Liver (tissue), 8 donors: ENCODE measurements at regions not wholly inside any gene's neighbourhood (a gene's known extent, or its start where the extent isn't known, plus 50 kb on each side); places are given as distances from the start of the nearest gene placed in this dataset.
"Not testable (repeated sequence)": the region's sequence is repeated elsewhere in the genome, so short reads cannot be mapped to it uniquely, and the experiment has no call there.

Source experiments
- DNase-seq: peaks from one replicate; pipeline ENCODE4 v3.0.0-alpha.2; 2017; ENCODE audit warnings: low spot score
- H3K27ac ChIP-seq, 2 donors: one replicate each; pipeline ENCODE4 v1.7.0; 2013; ENCODE audit warnings: inconsistent platforms in 2 of 2, low read length in 2 of 2, control low read depth in 1 of 2, low read depth in 1 of 2, mild to moderate bottlenecking in 1 of 2
- H3K27me3 ChIP-seq, 4 donors: one replicate each; pipeline versions ENCODE4 v1.6.1 to v1.7.0; 2013; ENCODE audit warnings: low read length in 3 of 4, inconsistent platforms in 1 of 4, mild to moderate bottlenecking in 1 of 4, moderate library complexity in 1 of 4; ENCODE audit not compliant: control insufficient read depth in 4 of 4, insufficient read depth in 4 of 4
- H3K36me3 ChIP-seq, 4 donors: one replicate each; pipeline versions ENCODE4 v1.6.1 to v1.7.0; 2013; ENCODE audit warnings: low read length in 3 of 4, mild to moderate bottlenecking in 3 of 4, low read depth in 1 of 4, moderate library complexity in 1 of 4; ENCODE audit not compliant: control insufficient read depth in 4 of 4, insufficient read depth in 3 of 4
- H3K4me1 ChIP-seq, 4 donors: one replicate each; pipeline versions ENCODE4 v1.6.1 to v1.7.0; 2013; ENCODE audit warnings: low read length in 3 of 4, mild to moderate bottlenecking in 3 of 4, moderate library complexity in 1 of 4; ENCODE audit not compliant: control insufficient read depth in 4 of 4, insufficient read depth in 4 of 4
- H3K4me3 ChIP-seq, 3 donors: one replicate each; pipeline versions ENCODE4 v1.6.1 to v1.7.0; 2013; ENCODE audit warnings: low read length in 3 of 3, control low read depth in 1 of 3, low read depth in 1 of 3, mild to moderate bottlenecking in 1 of 3
- H3K9ac ChIP-seq, 2 donors: one replicate each; pipeline ENCODE4 v1.7.0; 2013; ENCODE audit warnings: low read length in 2 of 2, mild to moderate bottlenecking in 2 of 2, moderate library complexity in 2 of 2, control low read depth in 1 of 2, low read depth in 1 of 2
- H3K9me3 ChIP-seq, 4 donors: one replicate each; pipeline versions ENCODE4 v1.6.1 to v1.7.0; 2013; ENCODE audit warnings: low read length in 3 of 4; ENCODE audit not compliant: control insufficient read depth in 4 of 4
- EGR1 ChIP-seq, 2 donors: IDR thresholded peaks; 2 replicates each; pipeline ENCODE4 v1.6.1; 2016 to 2018; ENCODE audit warnings: antibody characterized with exemption in 2 of 2, low read depth in 2 of 2
- FOXA1 ChIP-seq: IDR thresholded peaks from 2 replicates; pipeline ENCODE4 v1.6.1; 2016; ENCODE audit warnings: antibody characterized with exemption
- FOXA2 ChIP-seq: IDR thresholded peaks from 2 replicates; pipeline ENCODE4 v1.6.1; 2016; ENCODE audit warnings: antibody characterized with exemption
- GABPA ChIP-seq, 2 donors: IDR thresholded peaks in 1 of 2; conservative IDR thresholded peaks in 1 of 2; 2 replicates each; pipeline ENCODE4 v1.6.1; 2016; ENCODE audit warnings: antibody characterized with exemption in 2 of 2, mild to moderate bottlenecking in 1 of 2, moderate library complexity in 1 of 2
- HNF4A ChIP-seq, 2 donors: conservative IDR thresholded peaks; 2 replicates each; pipeline ENCODE4 v1.6.1; 2016; ENCODE audit warnings: antibody characterized with exemption in 2 of 2, mild to moderate bottlenecking in 2 of 2
- HNF4G ChIP-seq: IDR thresholded peaks from 2 replicates; pipeline ENCODE4 v1.6.1; 2016; ENCODE audit warnings: antibody characterized with exemption
- JUND ChIP-seq, 2 donors: IDR thresholded peaks; 2 replicates each; pipeline ENCODE4 v1.6.1; 2016; ENCODE audit warnings: antibody characterized with exemption in 2 of 2
- NR2F2 ChIP-seq: IDR thresholded peaks from 2 replicates; pipeline ENCODE4 v1.6.1; 2016; ENCODE audit warnings: antibody characterized with exemption
- RAD21 ChIP-seq, 2 donors: IDR thresholded peaks; 2 replicates each; pipeline ENCODE4 v1.6.1; 2016; ENCODE audit warnings: antibody characterized with exemption in 2 of 2, mild to moderate bottlenecking in 2 of 2
- RXRA ChIP-seq, 2 donors: IDR thresholded peaks; 2 replicates each; pipeline ENCODE4 v1.6.1; 2017 to 2018; ENCODE audit warnings: antibody characterized with exemption in 2 of 2, mild to moderate bottlenecking in 1 of 2
- SP1 ChIP-seq: IDR thresholded peaks from 2 replicates; pipeline ENCODE4 v1.6.1; 2018; ENCODE audit warnings: antibody characterized with exemption, mild to moderate bottlenecking
- TAF1 ChIP-seq: conservative IDR thresholded peaks from 2 replicates; pipeline ENCODE4 v1.6.1; 2016; ENCODE audit warnings: antibody characterized with exemption, mild to moderate bottlenecking
- YY1 ChIP-seq: IDR thresholded peaks from 2 replicates; pipeline ENCODE4 v1.6.1; 2016; ENCODE audit warnings: antibody characterized with exemption, mild to moderate bottlenecking
- WGBS: extraction: QIAGEN DNeasy Blood & Tissue Kit; methylation state at CpG from one replicate; pipeline ENCODE4 v1.1.7; 2013; 5-methylcytosine and 5-hydroxymethylcytosine counted together
- TF ChIP-seq, protein P1 (sequence below): fragments of 150-350 bp; IDR thresholded peaks from 2 replicates; pipeline ENCODE4 v1.5.1; 2017; ENCODE audit warnings: improper control_type of control experiment, low read depth, low read length; ENCODE audit not compliant: missing input control
- TF ChIP-seq, protein P2 (sequence below): IDR thresholded peaks from 2 replicates; pipeline ENCODE4 v1.6.1; 2016; ENCODE audit warnings: antibody characterized with exemption
- TF ChIP-seq, protein P3 (sequence below): IDR thresholded peaks from 2 replicates; pipeline ENCODE4 v1.6.1; 2016; ENCODE audit warnings: antibody characterized with exemption
- TF ChIP-seq, protein P4 (sequence below): IDR thresholded peaks from 2 replicates; pipeline ENCODE4 v1.6.1; 2016; ENCODE audit warnings: antibody characterized with exemption
- TF ChIP-seq, protein P5 (sequence below): IDR thresholded peaks from 2 replicates; pipeline ENCODE4 v1.6.1; 2016; ENCODE audit warnings: antibody characterized with exemption, mild to moderate bottlenecking
- donor health status: healthy.
- donor health status: healthy.
- donor health status: healthy.
- donor health status: healthy.
- donor health status: healthy.

DNA sequence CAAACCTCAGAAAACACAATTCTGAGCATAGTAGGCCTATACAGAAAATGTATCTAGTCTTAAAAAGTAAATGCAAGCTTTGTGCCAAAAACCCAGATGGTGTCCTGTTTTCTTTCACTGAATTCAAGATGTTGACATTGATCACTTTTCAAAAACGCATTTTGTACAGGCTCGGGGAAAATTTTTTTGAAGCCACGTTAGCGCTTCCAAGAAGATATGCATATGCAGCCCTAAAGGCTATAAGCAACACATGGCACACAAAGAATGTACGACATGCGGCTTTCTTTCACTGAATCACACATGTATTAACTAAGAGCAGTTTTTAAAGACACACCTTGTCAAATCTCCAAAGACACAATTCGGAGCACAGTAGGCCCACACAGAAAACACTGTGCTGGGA lies 115.4 kb downstream of the MRPL57 start:
- Histone ChIP-seq H3K4me3 (no peak overlapping the region), H3K27me3 (no peaks in the 10 kb centered on the region), H3K4me1 (no peaks in the 10 kb centered on the region), H3K9me3 (no peaks in the 10 kb centered on the region), H3K36me3 (no peaks in the 10 kb centered on the region), H3K9ac (no peak overlapping the region), H3K27ac (no peak overlapping the region)
- WGBS = 84% methylated on average over 7 of the region's 7 CpGs
- DNase-seq = no peak
- no peak for TF ChIP-seq TAF1
- no peak for TF ChIP-seq FOXA1
- no peak for TF ChIP-seq HNF4A (conservative IDR thresholded peaks at IDR 0.05)
- no peak for TF ChIP-seq EGR1 (IDR thresholded peaks at IDR 0.05; ENCODE audit: low read depth in 2 of 2)
- no peak for TF ChIP-seq SP1
- no peak for TF ChIP-seq NR2F2

DNA sequence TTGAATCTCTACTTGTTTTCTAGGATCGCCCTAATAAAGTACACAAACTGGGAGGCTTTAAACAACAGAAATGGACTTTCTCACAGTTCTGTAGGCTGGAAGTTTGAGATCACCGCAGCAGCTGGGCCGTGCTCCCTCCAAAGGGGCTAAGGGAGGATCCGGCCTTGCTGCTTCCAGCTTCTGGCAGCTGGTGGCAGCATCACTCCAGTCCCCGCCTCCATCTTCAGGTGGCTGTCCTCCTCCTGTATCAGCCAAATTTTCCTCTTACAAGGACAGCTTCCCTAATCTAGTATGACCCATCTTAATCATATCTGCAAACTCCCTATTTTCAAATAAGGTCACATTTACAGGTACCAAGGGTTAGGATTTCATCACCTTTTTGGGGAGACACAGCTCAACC lies 120.5 kb downstream of the MRPL57 start:
- not testable (repeated sequence) for DNase-seq, H3K36me3 ChIP-seq, H3K4me3 ChIP-seq, H3K9me3 ChIP-seq, H3K27me3 ChIP-seq, H3K9ac ChIP-seq, H3K27ac ChIP-seq
- peaks cover 0 to 24% (median 13%) of the 10 kb centered on the region in 4 donors for H3K4me1 ChIP-seq
- peak; percentile 71 to 73 for TF ChIP-seq RAD21 (IDR thresholded peaks at IDR 0.05)
- peak in 1 of 2 donors; percentile 9 for TF ChIP-seq HNF4A (conservative IDR thresholded peaks at IDR 0.05)
- TF ChIP-seq, protein P1, sequence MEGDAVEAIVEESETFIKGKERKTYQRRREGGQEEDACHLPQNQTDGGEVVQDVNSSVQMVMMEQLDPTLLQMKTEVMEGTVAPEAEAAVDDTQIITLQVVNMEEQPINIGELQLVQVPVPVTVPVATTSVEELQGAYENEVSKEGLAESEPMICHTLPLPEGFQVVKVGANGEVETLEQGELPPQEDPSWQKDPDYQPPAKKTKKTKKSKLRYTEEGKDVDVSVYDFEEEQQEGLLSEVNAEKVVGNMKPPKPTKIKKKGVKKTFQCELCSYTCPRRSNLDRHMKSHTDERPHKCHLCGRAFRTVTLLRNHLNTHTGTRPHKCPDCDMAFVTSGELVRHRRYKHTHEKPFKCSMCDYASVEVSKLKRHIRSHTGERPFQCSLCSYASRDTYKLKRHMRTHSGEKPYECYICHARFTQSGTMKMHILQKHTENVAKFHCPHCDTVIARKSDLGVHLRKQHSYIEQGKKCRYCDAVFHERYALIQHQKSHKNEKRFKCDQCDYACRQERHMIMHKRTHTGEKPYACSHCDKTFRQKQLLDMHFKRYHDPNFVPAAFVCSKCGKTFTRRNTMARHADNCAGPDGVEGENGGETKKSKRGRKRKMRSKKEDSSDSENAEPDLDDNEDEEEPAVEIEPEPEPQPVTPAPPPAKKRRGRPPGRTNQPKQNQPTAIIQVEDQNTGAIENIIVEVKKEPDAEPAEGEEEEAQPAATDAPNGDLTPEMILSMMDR = peak; percentile 19
- WGBS = 18% methylated on average over 5 of the region's 5 CpGs

DNA sequence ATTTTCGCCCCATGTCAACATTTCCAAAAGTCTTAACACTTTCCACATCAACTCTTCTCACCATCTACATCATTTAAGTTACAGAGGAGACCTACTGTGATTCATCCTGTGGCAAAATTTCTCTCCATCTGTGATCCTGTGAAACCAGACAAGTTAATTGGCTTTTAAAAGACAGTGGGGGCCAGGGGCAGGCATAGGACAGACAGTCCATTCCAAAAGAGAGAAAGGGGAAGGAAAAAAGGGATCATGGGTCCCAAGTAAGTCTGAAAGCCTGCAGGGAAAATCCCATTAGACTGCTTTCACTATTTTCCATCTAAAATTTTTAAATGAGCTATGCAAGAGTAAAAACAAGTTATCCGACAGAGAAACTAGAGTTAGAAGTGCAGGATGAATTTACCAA lies 121.0 kb downstream of the MRPL57 start:
- Histone ChIP-seq H3K27ac (peak overlapping the region; percentile 2 to 17), H3K36me3 (no peaks in the 10 kb centered on the region), H3K9me3 (no peaks in the 10 kb centered on the region), H3K27me3 (no peaks in the 10 kb centered on the region), H3K4me1 (peaks cover 0 to 24% (median 13%) of the 10 kb centered on the region in 4 donors), H3K4me3 (peak overlapping the region in 2 of 3 donors; percentile 14 to 84), H3K9ac (no peak overlapping the region)
- DNase-seq = no peak
- TF ChIP-seq HNF4A (conservative IDR thresholded peaks at IDR 0.05) (no peak), TAF1 (no peak), JUND (IDR thresholded peaks at IDR 0.05) (no peak), RXRA (IDR thresholded peaks at IDR 0.05) (no peak), FOXA1 (no peak), EGR1 (IDR thresholded peaks at IDR 0.05; ENCODE audit: low read depth in 2 of 2) (no peak), RAD21 (IDR thresholded peaks at IDR 0.05) (no peak), HNF4G (no peak), YY1 (no peak), GABPA (IDR thresholded peaks at IDR 0.05 in 1 of 2, conservative IDR thresholded peaks at IDR 0.05 in 1 of 2) (no peak), SP1 (no peak), NR2F2 (no peak), FOXA2 (no peak)
- TF ChIP-seq, protein P2, sequence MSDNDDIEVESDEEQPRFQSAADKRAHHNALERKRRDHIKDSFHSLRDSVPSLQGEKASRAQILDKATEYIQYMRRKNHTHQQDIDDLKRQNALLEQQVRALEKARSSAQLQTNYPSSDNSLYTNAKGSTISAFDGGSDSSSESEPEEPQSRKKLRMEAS = no peak
- TF ChIP-seq, protein P3, sequence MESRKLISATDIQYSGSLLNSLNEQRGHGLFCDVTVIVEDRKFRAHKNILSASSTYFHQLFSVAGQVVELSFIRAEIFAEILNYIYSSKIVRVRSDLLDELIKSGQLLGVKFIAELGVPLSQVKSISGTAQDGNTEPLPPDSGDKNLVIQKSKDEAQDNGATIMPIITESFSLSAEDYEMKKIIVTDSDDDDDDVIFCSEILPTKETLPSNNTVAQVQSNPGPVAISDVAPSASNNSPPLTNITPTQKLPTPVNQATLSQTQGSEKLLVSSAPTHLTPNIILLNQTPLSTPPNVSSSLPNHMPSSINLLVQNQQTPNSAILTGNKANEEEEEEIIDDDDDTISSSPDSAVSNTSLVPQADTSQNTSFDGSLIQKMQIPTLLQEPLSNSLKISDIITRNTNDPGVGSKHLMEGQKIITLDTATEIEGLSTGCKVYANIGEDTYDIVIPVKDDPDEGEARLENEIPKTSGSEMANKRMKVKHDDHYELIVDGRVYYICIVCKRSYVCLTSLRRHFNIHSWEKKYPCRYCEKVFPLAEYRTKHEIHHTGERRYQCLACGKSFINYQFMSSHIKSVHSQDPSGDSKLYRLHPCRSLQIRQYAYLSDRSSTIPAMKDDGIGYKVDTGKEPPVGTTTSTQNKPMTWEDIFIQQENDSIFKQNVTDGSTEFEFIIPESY = no peak
- TF ChIP-seq, protein P1 = no peak
- TF ChIP-seq, protein P4, sequence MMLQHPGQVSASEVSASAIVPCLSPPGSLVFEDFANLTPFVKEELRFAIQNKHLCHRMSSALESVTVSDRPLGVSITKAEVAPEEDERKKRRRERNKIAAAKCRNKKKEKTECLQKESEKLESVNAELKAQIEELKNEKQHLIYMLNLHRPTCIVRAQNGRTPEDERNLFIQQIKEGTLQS = no peak
- TF ChIP-seq, protein P5, sequence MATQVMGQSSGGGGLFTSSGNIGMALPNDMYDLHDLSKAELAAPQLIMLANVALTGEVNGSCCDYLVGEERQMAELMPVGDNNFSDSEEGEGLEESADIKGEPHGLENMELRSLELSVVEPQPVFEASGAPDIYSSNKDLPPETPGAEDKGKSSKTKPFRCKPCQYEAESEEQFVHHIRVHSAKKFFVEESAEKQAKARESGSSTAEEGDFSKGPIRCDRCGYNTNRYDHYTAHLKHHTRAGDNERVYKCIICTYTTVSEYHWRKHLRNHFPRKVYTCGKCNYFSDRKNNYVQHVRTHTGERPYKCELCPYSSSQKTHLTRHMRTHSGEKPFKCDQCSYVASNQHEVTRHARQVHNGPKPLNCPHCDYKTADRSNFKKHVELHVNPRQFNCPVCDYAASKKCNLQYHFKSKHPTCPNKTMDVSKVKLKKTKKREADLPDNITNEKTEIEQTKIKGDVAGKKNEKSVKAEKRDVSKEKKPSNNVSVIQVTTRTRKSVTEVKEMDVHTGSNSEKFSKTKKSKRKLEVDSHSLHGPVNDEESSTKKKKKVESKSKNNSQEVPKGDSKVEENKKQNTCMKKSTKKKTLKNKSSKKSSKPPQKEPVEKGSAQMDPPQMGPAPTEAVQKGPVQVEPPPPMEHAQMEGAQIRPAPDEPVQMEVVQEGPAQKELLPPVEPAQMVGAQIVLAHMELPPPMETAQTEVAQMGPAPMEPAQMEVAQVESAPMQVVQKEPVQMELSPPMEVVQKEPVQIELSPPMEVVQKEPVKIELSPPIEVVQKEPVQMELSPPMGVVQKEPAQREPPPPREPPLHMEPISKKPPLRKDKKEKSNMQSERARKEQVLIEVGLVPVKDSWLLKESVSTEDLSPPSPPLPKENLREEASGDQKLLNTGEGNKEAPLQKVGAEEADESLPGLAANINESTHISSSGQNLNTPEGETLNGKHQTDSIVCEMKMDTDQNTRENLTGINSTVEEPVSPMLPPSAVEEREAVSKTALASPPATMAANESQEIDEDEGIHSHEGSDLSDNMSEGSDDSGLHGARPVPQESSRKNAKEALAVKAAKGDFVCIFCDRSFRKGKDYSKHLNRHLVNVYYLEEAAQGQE = no peak
- WGBS = 78% methylated on average over 2 of the region's 2 CpGs
